Stimulated activated CD4-positive, alpha-beta T cell treated with anti-CD3 and anti-CD28 coated beads, Interleukin-4, amount 100 ng/mL, for 1 hour (primary cell): ENCODE measurements at regions not wholly inside any gene's neighbourhood (a gene's known extent, or its start where the extent isn't known, plus 50 kb on each side); places are given as distances from the start of the nearest gene placed in this dataset.

ENCODE experiments used
- DNase-seq: peaks from one replicate; pipeline ENCODE4 v3.0.0-alpha.2; 2020

- DNase-seq, result no peak
Measured at GRCh38 chr1:59029411-59030167, 245.7 kb upstream of the JUN start.

GRCh38 chr1:59032228-59032627 is 248.4 kb upstream of the JUN start:
- no peak for DNase-seq

- DNase-seq, result no peak
Measured at GRCh38 chr1:59033761-59034160, 249.9 kb upstream of the JUN start.

- DNase-seq, result no peak
Measured at GRCh38 chr1:59034925-59035324, 251.1 kb upstream of the JUN start.

GRCh38 chr1:59039551-59039950 is 255.7 kb upstream of the JUN start:
- DNase-seq, result no peak

GRCh38 chr1:59040486-59040885 is 256.4 kb upstream of the FGGY start:
- no peak for DNase-seq

GRCh38 chr1:59041646-59042277 is 255.1 kb upstream of the FGGY start:
- DNase-seq, result no peak

GRCh38 chr1:59043796-59044195 is 253.1 kb upstream of the FGGY start:
- DNase-seq, result no peak

- DNase-seq, result no peak
Measured at GRCh38 chr1:59044535-59045121, 252.3 kb upstream of the FGGY start.

GRCh38 chr1:59045137-59045536 is 251.8 kb upstream of the FGGY start:
- DNase-seq, result no peak

- no peak for DNase-seq
Measured at GRCh38 chr1:59045636-59046035, 251.3 kb upstream of the FGGY start.

- DNase-seq, result no peak
Measured at GRCh38 chr1:59046134-59046533, 250.8 kb upstream of the FGGY start.

GRCh38 chr1:59046730-59047157 is 250.2 kb upstream of the FGGY start:
- DNase-seq, result peak; percentile 8

- DNase-seq, result no peak
Measured at GRCh38 chr1:59051007-59051406, 245.9 kb upstream of the FGGY start.

GRCh38 chr1:59052166-59052590 is 244.7 kb upstream of the FGGY start:
- DNase-seq, result no peak

GRCh38 chr1:59054172-59054571 is 242.7 kb upstream of the FGGY start:
- no peak for DNase-seq

GRCh38 chr1:59055908-59056719 is 240.8 kb upstream of the FGGY start:
- no peak for DNase-seq

GRCh38 chr1:59057211-59057694 is 239.6 kb upstream of the FGGY start:
- no peak for DNase-seq

GRCh38 chr1:59057796-59058195 is 239.1 kb upstream of the FGGY start:
- DNase-seq, result no peak

- no peak for DNase-seq
Measured at GRCh38 chr1:59058665-59059439, 238.0 kb upstream of the FGGY start.

- no peak for DNase-seq
Measured at GRCh38 chr1:59061876-59062275, 235.0 kb upstream of the FGGY start.

GRCh38 chr1:59062743-59063142 is 234.2 kb upstream of the FGGY start:
- no peak for DNase-seq
